GM12878 (cell line): ENCODE measurements at regions not wholly inside any gene's neighbourhood (a gene's known extent, or its start where the extent isn't known, plus 50 kb on each side); places are given as distances from the start of the nearest gene placed in this dataset.

Experiments
- JUNB ChIP-seq: IDR thresholded peaks from 2 replicates; pipeline ENCODE4 v1.6.1; 2016; ENCODE audit warnings: antibody characterized with exemption, mild to moderate bottlenecking
- NRF1 ChIP-seq: conservative IDR thresholded peaks from 2 replicates; pipeline ENCODE4 v1.6.1; 2011; ENCODE audit warnings: mild to moderate bottlenecking, low read depth, low read length, improper control_type of control experiment
- RB1 ChIP-seq: fragments of 450-650 bp; formaldehyde crosslinking; IDR thresholded peaks from 2 replicates; pipeline ENCODE4 v1.6.1; 2017; ENCODE audit warnings: mild to moderate bottlenecking, borderline replicate concordance
- ZNF384 ChIP-seq: IDR thresholded peaks from 2 replicates; pipeline ENCODE4 v1.6.1; 2012; ENCODE audit warnings: low read depth, mild to moderate bottlenecking, low read length, improper control_type of control experiment, borderline replicate concordance
- TF ChIP-seq, protein P1 (sequence below), 3 experiments: IDR thresholded peaks in 2 of 3; conservative IDR thresholded peaks in 1 of 3; 2 replicates each; pipeline ENCODE4 v1.5.1; 2011; ENCODE audit warnings: low read depth in 3 of 3, low read length in 3 of 3, mild to moderate bottlenecking in 3 of 3, control low read depth in 2 of 3, moderate library complexity in 2 of 3, inconsistent platforms in 1 of 3, mixed read lengths in 1 of 3; ENCODE audit not compliant: control insufficient read depth in 2 of 3, insufficient read depth in 1 of 3; ENCODE audit errors: extremely low read depth in 1 of 3

DNA sequence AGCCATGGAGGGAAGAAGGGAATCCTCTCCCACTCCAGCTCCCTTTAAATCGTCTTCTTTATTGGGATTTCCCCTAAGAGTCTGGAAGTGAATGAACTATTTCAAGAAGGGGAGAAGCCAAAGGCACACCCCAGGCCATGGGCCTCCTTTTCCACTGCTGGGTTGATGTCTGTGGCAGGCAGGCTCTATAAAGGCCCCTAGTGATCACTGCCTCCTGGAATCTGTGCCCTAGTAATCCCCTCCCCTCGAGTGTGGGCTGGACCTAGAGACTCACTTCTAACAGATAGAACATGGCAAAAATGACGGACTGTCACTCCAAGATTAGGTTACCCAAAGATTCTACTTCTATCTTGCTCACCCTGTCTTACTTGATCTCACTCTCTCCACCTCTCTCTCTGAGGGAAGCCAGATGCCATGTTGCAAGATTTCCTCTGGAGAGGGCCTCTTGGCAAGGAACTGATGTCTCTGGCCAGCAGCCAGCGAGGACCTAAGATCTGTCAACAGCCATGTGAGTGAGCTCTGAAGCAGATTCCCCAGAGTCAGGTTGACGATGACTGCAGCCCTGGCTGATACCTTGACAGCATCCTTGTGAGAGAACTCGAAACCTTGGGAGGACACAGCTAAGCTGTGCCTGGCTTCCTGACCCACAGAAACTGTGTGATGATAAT lies 444.8 kb downstream of the SOX6 start:
- TF ChIP-seq JUNB (no peak), ZNF384 (no peak), RB1 (no peak), NRF1 (no peak)
- TF ChIP-seq, protein P1, sequence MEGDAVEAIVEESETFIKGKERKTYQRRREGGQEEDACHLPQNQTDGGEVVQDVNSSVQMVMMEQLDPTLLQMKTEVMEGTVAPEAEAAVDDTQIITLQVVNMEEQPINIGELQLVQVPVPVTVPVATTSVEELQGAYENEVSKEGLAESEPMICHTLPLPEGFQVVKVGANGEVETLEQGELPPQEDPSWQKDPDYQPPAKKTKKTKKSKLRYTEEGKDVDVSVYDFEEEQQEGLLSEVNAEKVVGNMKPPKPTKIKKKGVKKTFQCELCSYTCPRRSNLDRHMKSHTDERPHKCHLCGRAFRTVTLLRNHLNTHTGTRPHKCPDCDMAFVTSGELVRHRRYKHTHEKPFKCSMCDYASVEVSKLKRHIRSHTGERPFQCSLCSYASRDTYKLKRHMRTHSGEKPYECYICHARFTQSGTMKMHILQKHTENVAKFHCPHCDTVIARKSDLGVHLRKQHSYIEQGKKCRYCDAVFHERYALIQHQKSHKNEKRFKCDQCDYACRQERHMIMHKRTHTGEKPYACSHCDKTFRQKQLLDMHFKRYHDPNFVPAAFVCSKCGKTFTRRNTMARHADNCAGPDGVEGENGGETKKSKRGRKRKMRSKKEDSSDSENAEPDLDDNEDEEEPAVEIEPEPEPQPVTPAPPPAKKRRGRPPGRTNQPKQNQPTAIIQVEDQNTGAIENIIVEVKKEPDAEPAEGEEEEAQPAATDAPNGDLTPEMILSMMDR (IDR thresholded peaks at IDR 0.05 in 2 of 3, conservative IDR thresholded peaks at IDR 0.05 in 1 of 3; ENCODE audit: control insufficient read depth in 2 of 3, extremely low read depth in 1 of 3, insufficient read depth in 1 of 3, low read depth in 3 of 3, low read length in 3 of 3), result no peak
